K562 (cell line): ENCODE measurements at regions not wholly inside any gene's neighbourhood (a gene's known extent, or its start where the extent isn't known, plus 50 kb on each side); places are given as distances from the start of the nearest gene placed in this dataset.

Source experiments
- SAP30 ChIP-seq: fragments of 200-600 bp; sonication (generic); IDR thresholded peaks from 2 replicates; pipeline ENCODE4 v1.6.1; 2012; ENCODE audit warnings: borderline replicate concordance, low read depth, mild to moderate bottlenecking, moderate library complexity, low read length, control low read depth, inconsistent platforms; ENCODE audit not compliant: insufficient read depth, poor library complexity, severe bottlenecking
- TF ChIP-seq, protein P1 (sequence below): fragments of 450-650 bp; formaldehyde crosslinking; IDR thresholded peaks from 2 replicates; pipeline ENCODE4 v1.4.0; 2020; ENCODE audit warnings: mild to moderate bottlenecking, mixed read lengths

DNA sequence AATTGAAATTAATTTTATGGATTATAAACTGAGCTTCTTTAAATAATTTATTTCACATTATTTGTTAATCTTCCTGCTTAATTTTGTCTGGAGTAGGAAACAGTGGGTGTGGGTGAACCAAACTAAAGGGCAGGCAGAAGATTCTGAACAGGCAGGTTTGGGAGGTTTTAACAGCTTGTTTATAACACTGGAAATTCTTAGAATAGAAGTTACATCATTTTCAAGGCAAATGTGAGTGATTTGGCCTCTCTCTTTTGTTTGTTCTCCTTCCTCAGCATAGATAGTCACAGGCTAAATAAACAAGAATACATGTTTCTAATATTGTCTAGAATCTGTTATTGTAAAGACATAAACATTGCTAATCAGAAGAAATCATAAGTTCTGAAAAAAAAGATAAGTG lies 970.9 kb upstream of the NUDT12 start:
- no peak for TF ChIP-seq SAP30
- TF ChIP-seq, protein P1, sequence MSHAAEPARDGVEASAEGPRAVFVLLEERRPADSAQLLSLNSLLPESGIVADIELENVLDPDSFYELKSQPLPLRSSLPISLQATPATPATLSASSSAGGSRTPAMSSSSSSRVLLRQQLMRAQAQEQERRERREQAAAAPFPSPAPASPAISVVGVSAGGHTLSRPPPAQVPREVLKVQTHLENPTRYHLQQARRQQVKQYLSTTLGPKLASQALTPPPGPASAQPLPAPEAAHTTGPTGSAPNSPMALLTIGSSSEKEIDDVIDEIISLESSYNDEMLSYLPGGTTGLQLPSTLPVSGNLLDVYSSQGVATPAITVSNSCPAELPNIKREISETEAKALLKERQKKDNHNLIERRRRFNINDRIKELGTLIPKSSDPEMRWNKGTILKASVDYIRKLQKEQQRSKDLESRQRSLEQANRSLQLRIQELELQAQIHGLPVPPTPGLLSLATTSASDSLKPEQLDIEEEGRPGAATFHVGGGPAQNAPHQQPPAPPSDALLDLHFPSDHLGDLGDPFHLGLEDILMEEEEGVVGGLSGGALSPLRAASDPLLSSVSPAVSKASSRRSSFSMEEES (CRISPR knock-in tag): no peak
